Endodermal cell (in vitro differentiated cells): ENCODE measurements at regions not wholly inside any gene's neighbourhood (a gene's known extent, or its start where the extent isn't known, plus 50 kb on each side); places are given as distances from the start of the nearest gene placed in this dataset.

Source experiments
- DNase-seq: peaks from one replicate; pipeline ENCODE4 v3.0.0-alpha.2; 2017
- H3K27ac ChIP-seq: 2 replicates; pipeline ENCODE4 v1.5.1; 2013; ENCODE audit warnings: mild to moderate bottlenecking, low read depth, low read length, moderate library complexity
- H3K27me3 ChIP-seq: 2 replicates; pipeline ENCODE4 v1.6.1; 2013; ENCODE audit warnings: mild to moderate bottlenecking, low read length, moderate library complexity; ENCODE audit not compliant: insufficient read depth, control insufficient read depth, poor library complexity, severe bottlenecking
- H3K36me3 ChIP-seq: 2 replicates; pipeline ENCODE4 v1.7.0; 2013; ENCODE audit warnings: mild to moderate bottlenecking, low read length, moderate library complexity; ENCODE audit not compliant: control insufficient read depth, insufficient read depth
- H3K4me1 ChIP-seq: one replicate; pipeline ENCODE4 v1.7.0; 2013; ENCODE audit warnings: low read length; ENCODE audit not compliant: control insufficient read depth, insufficient read depth
- H3K4me3 ChIP-seq: 2 replicates; pipeline ENCODE4 v1.5.1; 2013; ENCODE audit warnings: mild to moderate bottlenecking, low read length, moderate library complexity
- H3K9ac ChIP-seq: 2 replicates; pipeline ENCODE4 v1.6.1; 2013; ENCODE audit warnings: mild to moderate bottlenecking, low read length, moderate library complexity; ENCODE audit not compliant: poor library complexity, severe bottlenecking; ENCODE audit errors: extremely low read depth
- H3K9me3 ChIP-seq: 2 replicates; pipeline ENCODE4 v1.6.1; 2013; ENCODE audit warnings: mild to moderate bottlenecking, low read length, moderate library complexity; ENCODE audit not compliant: control insufficient read depth
- H3K27ac Mint-ChIP-seq: 2 replicates; pipeline ENCODE4 v1.8.0; 2020; ENCODE audit warnings: mixed read lengths
- H3K27me3 Mint-ChIP-seq: 2 replicates; pipeline ENCODE4 v1.8.0; 2021; ENCODE audit warnings: mild to moderate bottlenecking, mixed read lengths; ENCODE audit not compliant: insufficient read depth
- H3K36me3 Mint-ChIP-seq: 2 replicates; pipeline ENCODE4 v1.8.0; 2020; ENCODE audit warnings: low read depth, mixed read lengths
- H3K4me1 Mint-ChIP-seq: 2 replicates; pipeline ENCODE4 v1.8.0; 2020; ENCODE audit warnings: mixed read lengths
- H3K4me3 Mint-ChIP-seq: 2 replicates; pipeline ENCODE4 v1.8.0; 2020; ENCODE audit warnings: mild to moderate bottlenecking, moderate library complexity, mixed read lengths
- H3K9me3 Mint-ChIP-seq: 2 replicates; pipeline ENCODE4 v1.8.0; 2020; ENCODE audit warnings: mild to moderate bottlenecking, mixed read lengths
- CTCF ChIP-seq: fragments of 200-600 bp; sonication (generic); conservative IDR thresholded peaks from 2 replicates; pipeline ENCODE4 v1.5.0; 2021; ENCODE audit warnings: antibody characterized with exemption, mild to moderate bottlenecking
- WGBS, 2 experiments: methylation state at CpG; one replicate each; pipeline versions ENCODE4 v1.1.5 to v1.1.7; 2013; ENCODE audit warnings: missing lambda C conversion rate in 2 of 2, mixed read lengths in 1 of 2; ENCODE audit not compliant: insufficient coverage in 1 of 2, insufficient read length in 1 of 2; 5-methylcytosine and 5-hydroxymethylcytosine counted together

- H3K4me1 Mint-ChIP-seq = no peaks in the 10 kb centered on the region
- no peak for TF ChIP-seq CTCF
- Histone ChIP-seq H3K36me3 (no peaks in the 10 kb centered on the region), H3K9ac (no peak overlapping the region), H3K27ac (no peak overlapping the region), H3K27me3 (no peaks in the 10 kb centered on the region), H3K4me3 (no peak overlapping the region), H3K9me3 (peaks cover 23% of the 10 kb centered on the region), H3K4me1 (no peaks in the 10 kb centered on the region)
- no peak for DNase-seq
- peaks cover 79% of the 10 kb centered on the region for H3K9me3 Mint-ChIP-seq
- no peaks in the 10 kb centered on the region for H3K27me3 Mint-ChIP-seq
- WGBS, 2 experiments = 81 to 82% methylated on average over 11 to 14 of the region's 14 CpGs
- no peaks in the 10 kb centered on the region for H3K36me3 Mint-ChIP-seq
- H3K27ac Mint-ChIP-seq = no peak overlapping the region
- no peak overlapping the region for H3K4me3 Mint-ChIP-seq
These were observed 1570.0 kb upstream of the DEFB115 start for GRCh38 chr20:29687438-29687837.

GRCh38 chr20:29689411-29690225 is 1567.8 kb upstream of the DEFB115 start:
- Histone ChIP-seq H3K9ac (no peak overlapping the region), H3K4me3 (no peak overlapping the region), H3K36me3 (no peaks in the 10 kb centered on the region), H3K4me1 (no peaks in the 10 kb centered on the region), H3K27me3 (no peaks in the 10 kb centered on the region), H3K9me3 (peaks cover 38% of the 10 kb centered on the region), H3K27ac (no peak overlapping the region)
- no peak for DNase-seq
- no peak overlapping the region for H3K27ac Mint-ChIP-seq
- no peaks in the 10 kb centered on the region for H3K27me3 Mint-ChIP-seq
- peaks cover 88% of the 10 kb centered on the region for H3K9me3 Mint-ChIP-seq
- 88% methylated on average over 17 to 48 of the region's 48 CpGs for WGBS, 2 experiments
- H3K4me1 Mint-ChIP-seq = no peaks in the 10 kb centered on the region
- no peaks in the 10 kb centered on the region for H3K36me3 Mint-ChIP-seq
- H3K4me3 Mint-ChIP-seq = no peak overlapping the region
- no peak for TF ChIP-seq CTCF

GRCh38 chr20:29690274-29690673 is 1567.2 kb upstream of the DEFB115 start:
- H3K9me3 ChIP-seq = peaks cover 44% of the 10 kb centered on the region
- H3K4me1 ChIP-seq = no peaks in the 10 kb centered on the region
- WGBS, 2 experiments = 90 to 92% methylated on average over 9 to 19 of the region's 19 CpGs
- no peak overlapping the region for H3K27ac ChIP-seq
- H3K36me3 ChIP-seq = no peaks in the 10 kb centered on the region
- Mint-ChIP-seq H3K27me3 (no peaks in the 10 kb centered on the region), H3K4me3 (no peak overlapping the region), H3K4me1 (no peaks in the 10 kb centered on the region), H3K27ac (no peak overlapping the region), H3K36me3 (no peaks in the 10 kb centered on the region), H3K9me3 (peaks cover 89% of the 10 kb centered on the region)
- DNase-seq = no peak
- no peak for TF ChIP-seq CTCF
- no peak overlapping the region for H3K4me3 ChIP-seq
- H3K9ac ChIP-seq = no peak overlapping the region
- no peaks in the 10 kb centered on the region for H3K27me3 ChIP-seq
